ENCODE measurements at regions not wholly inside any gene's neighbourhood (a gene's known extent, or its start where the extent isn't known, plus 50 kb on each side); places are given as distances from the start of the nearest gene placed in this dataset.
A peak's percentile ranks its signal among the peaks of the same experiment; 100 is the strongest.
"Not testable (repeated sequence)": the region's sequence is repeated elsewhere in the genome, so short reads cannot be mapped to it uniquely, and the experiment has no call there.

DNA sequence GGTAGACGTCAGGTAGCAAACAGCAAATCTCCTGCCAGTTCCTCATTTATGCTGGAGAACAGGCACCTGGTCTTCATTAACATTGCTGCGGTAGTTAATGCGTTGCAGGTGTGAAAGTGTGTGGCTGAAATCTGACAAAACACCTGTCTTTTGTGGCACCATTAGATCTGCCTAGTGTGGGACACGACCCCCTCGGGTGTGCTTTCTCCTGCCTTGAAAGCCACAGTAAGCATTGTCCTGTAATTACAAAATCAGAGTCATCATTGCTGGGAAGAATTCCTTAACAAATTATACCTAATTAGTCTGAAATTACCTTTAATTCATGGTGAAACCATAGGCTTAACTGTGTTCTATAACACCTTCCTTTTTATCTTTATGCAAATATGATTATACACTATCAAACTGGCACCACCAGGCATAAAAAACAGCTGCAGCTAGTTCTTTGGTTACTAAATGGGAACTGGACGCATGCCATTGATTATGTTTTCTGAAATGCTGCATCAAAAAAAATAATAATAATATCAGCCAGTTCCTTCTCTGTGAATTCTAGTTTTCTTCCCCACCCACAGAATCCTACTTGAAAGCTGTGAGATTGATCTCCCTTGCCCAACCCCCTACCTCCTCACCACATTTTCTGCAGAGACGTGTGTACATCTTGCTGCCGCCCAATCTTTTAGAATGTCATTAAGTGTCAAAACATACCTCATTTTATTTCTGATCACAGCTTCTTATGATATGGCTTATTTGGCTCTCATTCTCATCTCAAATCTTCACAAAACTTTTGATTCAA is 374.0 kb downstream of the NFIB start:
- DNase-seq, result no peak

DNA sequence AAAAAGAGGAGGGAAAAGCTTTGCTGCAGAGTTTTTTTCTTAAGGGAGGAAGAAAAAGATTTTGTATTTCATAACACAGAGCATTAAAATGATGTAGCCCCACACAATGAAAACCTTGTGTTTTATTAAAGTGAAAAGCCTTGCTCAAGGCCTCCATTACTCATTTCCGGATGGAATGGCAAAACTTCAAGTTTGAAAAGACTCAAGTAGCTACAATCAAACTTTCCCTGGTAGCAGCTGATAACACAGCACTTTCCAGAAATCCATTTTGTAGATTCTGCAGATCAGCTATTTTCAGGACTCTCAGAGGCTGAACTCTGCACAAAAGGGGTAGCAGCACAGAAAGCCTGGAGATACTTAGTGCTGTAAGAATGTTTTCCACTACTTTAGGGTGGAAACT is 374.8 kb downstream of the NFIB start:
- DNase-seq, result peak; percentile 63

DNA sequence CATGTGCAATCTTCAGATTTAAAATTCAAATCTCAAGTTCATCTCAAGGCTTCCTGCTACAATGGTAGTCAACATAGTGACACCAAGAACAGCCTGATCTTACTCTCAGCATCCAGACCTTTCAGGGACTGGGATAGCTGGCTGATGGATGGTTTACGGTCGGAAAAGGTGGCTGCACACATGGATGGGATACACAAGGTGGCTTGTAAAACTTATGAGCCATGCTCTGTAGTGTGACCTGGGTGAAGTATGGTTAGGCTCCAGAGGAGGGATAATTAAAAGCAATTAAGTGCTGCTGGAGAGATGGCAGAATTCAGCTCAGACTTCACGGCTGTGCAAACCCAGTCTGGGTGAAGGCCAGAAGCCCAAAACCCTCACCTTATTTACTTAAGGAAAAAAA is 379.5 kb downstream of the NFIB start:
- no peak for DNase-seq

DNA sequence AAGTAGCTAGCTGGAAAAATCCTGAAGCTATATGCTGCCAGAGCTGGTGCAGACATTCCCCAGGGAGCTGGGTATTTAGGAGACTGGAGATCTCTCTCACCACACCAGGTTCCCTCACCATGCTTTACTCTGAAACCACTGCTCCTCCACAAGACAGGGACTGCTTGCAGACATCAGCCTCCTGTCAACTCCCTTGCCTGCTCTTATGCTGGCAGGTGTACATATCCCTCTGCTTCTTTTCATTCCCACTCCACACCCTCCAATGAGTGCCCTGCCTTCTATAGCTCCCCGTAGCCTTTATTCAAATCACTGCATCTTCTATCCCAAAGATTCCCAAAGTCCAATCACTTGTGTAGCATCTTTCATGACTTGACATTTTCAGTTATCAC is 380.7 kb downstream of the NFIB start:
- no peak for DNase-seq

DNA sequence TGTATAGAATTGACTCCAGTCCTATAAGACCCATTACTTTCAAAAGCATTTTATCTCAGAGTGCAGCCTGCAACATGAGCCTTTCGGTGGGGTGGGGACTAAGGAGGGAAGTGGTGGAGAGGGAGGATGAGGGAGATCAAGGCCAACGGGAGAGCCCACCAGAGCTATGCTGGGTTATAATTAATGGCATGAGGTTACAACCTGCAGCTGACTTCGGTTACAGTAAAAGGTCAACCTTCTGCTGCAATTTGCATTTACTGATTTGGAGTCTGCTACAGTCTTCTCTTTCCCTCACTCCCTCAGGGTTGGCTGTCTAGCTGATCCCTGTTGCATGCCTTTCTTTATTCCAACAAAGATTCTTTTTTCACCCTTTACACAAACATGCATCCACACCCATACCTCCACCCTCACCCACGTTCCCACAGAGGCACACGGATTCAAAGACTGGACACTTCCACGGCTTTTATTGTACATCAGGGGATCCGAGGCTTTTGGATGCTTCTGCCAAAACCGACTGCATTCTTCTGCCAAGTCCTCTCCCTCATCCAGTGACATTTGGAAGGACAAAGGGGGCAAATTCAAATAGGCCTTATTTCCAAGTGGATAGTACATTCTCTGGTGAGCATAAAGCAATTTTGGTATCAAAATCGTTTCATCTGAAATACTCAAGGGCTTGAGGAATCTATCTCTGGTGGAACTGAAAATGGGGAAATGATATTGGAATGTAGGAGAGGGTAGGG is 381.2 kb downstream of the NFIB start:
- no peak for DNase-seq

DNA sequence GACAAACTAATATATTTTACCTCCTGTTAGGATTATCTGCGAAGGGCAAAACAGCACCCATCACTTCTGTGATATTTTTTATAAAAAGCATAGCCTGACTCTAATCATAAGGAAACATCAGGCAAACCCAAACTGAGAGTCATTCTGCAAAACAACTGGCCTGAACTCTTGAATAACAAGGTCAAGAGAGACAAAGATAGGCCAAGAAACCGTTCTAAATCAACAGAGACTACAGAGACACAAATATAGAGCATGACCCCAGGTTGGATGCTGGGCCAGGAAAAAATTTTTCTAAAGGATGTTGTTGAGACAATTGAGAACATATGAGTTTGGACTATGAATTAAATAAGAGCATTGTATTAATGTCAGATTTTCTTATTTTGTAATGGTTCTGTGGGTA is 384.9 kb downstream of the NFIB start:
- DNase-seq, result no peak

DNA sequence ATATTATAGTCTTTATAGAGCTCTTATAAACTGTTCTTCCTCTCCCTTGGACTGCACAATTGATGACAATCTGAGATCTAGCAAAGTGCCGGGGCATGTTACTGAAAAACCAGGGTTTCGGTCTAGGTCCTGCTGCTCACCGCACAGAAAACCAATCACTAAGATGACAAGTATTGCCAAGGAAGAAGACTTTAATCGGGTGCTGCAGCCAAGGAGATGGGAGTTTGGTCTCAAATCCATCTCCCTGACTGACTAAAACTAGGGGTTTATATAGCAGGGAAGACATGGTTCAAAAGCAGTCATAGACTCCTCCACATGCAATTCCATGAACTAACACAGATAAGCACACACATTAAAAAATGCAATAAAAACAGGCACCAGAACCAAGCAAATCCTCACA is 390.6 kb downstream of the NFIB start:
- DNase-seq, result no peak

DNA sequence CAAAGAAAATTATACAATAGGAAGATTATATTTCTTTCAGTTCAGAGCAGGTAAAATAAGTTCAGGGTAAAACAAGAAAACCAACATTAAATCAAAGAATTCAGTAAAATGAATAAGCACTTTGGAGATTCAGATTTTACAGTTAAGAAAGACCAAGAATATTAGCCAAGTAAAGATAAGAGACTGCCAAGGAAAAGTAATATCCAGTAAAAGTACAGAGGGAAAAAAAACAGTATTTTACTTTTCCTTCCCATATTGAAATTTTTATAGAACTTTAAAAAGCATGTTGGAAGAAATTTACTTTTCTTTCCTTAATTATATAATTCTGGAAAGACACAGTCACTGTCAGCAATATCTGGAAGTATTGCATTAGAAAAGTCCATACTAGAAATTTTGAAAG is 393.4 kb downstream of the NFIB start:
- no peak for DNase-seq

DNA sequence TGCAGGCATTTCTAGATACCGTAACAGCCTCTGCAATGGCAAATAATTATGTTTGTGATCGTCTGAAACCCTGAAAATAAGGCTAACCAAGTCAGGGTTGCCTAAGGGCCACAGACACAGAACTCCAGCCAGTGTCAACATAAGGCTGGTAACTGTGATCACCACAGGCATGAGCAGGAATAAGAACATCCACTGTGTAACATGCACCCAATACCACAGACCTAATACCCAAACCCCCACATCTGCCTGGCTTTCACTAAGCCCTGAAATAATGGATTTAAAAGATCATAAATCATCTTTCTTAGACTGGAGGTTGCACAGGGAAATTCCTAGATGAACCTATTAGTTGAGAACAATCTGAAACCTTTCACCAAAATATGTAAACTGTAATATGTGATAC is 394.5 kb downstream of the NFIB start:
- DNase-seq, result no peak

DNA sequence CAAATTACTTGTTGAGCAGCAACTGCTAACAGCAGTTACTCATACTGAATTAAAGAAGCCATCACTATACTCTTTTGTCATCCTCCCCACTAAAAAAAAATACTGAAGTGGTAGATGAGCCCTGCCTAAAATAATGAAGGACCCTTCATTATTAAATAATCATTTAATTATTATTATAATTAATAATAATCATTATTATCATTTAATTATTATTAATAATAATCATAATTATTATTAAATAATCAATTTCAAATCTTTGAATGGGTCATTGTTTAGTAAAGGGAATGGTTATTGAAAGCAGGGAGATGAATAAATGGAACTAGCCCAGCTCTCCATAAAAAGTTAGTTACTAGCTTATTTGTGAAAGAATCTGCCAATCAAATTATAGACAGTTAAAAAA is 396.4 kb downstream of the NFIB start:
- no peak for DNase-seq

DNA sequence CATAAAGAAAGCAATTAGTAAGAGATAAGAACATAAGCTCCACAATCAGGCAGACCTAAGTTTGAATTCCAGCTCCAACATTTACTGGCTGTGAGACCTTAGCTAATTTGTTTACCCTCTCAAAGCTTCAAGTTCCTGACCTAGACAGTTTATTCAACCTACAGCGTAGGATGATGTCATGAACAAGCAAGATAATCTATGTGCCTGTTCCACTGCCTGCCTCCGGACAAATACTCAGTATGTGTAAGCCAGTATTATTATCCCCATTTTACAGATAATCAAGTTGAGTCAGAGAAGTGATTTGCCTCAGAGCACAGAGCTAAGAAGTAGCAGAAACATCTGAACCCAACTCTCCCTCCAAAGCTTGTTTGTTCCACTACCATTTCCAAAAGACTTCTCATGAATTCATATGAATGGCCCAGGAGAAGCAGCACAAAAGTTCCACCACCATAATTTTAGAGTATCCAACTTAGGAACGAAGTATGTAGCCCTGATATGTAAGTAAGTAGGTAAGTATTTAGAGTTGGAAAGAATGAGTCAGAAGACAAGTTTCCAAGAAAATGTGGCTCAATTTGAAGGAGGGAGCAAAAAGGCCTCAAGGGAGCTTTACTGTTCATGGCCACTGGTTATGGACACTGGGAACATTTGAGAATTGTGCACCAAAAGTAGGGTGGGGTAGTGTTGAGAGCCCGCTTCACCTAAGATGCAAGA is 398.2 kb downstream of the NFIB start:
- peak; percentile 2 for DNase-seq

DNA sequence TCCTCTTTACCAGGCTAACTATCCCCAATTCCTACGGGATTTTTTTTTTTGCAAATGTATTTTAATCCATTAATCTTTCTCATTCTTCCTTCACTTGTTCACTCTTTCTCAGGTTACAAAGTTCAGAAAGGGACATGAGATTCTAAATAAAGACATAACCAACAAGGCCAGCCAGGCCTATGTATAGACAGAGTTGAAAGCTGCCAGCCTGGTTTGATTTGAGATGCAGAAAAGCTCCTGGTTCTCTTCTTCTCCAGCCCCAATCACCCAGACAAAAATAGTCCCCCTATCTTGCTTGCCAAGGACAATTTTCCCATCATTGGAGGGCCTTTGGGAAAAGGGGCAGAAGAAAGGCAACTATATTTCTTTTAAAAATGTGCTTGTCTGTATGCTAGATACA is 398.8 kb downstream of the NFIB start:
- DNase-seq, result no peak

DNA sequence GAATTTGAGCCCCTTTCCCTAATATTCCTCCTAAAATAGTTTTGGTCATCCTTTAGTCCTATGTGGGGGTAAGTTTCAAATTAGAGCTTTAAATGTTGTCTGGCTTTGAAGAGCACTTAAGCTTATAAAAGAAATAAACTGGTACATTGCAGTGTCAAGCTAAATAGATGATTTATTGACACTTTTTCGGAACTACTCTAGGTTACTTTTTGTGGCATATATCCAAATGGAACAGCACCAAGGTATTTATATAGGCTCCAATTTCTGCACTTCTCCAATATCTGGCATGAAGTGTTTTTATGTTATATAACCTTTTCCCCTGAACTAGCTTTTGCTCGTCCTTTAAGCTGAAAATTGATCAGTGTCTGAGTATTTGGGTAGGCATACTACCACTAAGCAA is 402.5 kb downstream of the NFIB start:
- DNase-seq, result no peak

DNA sequence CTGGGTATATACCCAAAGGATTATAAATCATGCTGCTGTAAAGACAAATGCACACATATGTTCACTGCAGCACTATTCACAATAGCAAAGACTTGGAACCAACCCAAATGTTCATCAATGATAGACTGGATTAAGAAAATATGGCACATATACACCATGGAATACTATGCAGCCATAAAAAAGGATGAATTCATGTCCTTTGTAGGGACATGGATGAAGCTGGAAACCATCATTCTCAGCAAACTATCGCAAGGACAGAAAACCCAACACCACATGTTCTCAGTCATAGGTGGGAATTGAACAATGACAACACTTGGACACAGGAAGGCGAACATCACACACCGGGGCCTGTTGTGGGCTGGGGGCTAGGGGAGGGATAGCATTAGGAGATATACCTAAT is 406.1 kb downstream of the NFIB start:
- DNase-seq, result not testable (repeated sequence)

DNA sequence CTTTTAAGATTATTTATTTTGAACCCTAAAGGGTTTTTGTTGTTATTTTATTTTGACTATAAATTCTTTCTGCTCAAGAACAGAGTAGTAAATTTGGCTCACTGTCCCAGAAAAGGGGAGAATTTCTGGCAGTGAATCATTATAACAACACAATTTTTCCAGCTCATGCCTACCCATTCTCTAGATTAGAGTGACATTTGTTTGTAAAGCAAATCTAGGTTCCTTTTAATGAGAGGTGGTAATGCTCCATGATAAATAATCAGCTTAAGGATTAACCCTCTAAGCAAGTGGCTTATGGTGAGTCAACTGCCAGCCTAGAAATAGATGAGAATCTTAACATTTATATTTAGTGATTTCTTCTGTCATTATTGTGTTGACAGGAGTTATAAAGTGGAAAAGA is 409.2 kb downstream of the NFIB start:
- DNase-seq, result no peak

DNA sequence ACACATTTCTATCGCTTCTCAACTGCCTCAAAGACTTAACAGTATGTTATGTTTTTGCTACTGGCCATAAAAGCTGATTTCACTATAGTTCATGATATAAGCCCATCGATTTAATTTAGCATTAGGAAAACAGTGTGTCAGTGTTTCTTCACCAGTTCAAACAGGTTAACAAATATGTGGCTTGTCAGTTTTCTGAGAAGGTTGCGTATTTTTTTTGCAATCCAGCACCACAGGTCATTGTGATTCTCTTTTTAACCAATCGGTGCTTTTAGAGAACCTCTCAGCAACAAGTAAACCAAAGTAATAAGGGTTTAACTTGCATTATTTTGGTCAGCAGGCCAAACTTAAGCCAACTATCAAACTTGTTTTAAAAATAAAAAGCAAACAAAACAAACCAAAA is 409.6 kb downstream of the NFIB start:
- no peak for DNase-seq

DNA sequence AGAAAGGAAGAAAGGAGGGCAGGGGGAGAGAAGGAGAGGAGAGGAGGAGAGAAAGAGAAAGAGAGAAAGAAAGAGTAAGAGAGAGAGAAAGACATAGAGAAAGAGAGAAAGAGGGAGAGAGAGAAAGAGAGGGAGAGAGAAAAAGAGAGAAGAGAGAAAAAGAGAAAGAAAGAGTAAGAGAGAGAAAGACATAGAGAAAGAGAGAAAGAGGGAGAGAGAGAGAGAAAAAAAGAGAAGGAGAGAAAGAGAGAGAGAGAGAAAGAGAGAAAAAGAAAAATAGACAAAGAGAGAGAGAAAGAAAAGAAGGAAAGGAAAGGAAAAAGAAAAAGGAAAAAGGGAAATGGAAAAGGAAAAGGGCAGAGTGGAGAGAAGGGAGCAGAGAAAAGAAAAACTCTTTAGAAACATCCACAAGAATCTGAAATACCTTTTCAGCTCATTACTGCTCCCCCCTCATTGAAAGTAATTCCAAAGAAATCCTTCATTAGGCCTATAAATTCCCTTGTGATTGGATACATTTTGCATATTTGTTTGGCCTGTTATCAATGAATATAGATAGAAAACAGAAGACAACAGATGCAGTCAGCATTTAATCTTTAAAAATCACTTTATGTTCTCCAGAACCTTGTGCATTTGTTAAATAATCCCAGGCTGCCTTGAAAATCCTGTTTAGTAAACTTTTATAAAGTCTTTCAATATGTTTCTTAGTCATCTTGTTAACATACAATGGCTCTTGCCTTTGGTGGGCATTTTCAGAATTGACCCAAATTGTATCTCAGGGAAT is 411.5 kb downstream of the NFIB start:
- no peak for DNase-seq

DNA sequence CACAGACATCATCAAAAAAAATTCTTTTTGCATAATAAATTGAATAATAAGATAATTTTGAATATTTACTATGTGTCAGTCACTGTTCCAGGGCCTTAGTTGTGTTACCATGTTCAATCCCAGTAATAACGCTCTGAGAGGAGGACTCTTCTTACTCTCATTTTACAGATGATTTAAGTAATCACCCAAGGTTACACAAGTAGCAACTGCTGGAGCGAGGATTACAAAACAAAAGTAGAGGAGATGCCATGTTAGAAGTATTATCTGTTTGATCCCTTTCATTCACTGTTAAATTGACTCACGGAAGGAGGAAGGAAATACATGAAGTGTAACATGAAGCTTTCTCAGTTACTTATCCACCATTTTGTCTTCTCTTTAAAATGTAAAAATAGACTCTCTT is 412.8 kb downstream of the NFIB start:
- no peak for DNase-seq

DNA sequence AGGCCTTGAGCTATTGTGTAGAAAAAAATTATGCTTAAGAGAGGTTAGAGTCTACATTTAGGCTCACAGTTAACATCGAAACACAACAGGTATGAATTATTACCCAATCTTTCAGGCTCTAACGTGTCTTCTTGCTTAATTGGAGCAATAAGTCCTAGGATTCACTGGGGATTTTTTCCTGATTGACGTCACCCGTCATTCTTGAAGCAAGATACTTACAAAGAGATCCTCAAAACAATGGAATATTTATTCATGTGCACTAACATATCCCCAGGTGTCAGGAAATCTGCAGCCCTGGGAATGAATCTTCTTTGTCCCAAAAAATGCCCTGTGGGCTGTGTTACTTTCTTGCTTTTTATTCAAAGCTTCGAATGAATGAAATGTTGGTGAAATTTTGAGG is 413.5 kb downstream of the NFIB start:
- no peak for DNase-seq

DNA sequence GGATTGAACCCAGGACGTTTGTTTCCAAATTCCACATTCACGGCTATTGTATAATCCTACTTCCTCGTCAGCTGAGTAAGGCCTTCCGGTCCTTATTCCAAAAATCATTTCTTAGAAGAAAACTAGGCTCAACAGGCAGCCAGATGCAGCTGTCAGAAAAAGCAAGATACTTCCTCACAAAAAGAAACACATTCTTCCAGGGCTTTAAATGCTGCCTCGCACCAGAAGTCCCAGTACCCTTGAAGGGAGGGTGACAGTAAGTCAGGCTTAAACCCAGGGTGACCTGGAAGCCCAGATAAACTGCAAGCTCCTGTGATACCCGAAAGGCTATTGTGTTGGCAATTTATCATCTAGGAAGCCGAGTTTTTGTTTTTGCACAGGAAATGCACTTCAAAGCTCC is 414.0 kb downstream of the NFIB start:
- DNase-seq, result no peak

DNA sequence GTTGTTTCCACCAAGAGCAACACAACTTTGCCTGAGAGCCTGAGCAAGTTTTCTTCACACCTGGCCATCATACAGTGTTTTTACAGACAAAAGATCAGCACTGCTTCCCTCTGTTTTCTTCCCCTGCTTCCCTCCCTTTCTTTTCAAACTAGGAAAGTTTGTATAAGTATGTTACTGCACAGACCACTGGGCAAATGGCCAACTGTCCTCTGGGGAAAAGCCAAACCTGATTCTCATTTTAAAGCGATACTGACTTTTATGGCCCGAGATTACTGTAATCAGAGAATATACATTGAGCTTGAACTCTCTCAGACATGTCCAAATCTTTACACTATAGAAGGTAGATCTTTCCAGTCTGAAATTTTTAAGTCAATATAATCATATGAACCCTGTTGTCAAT is 415.0 kb downstream of the NFIB start:
- DNase-seq, result no peak

DNA sequence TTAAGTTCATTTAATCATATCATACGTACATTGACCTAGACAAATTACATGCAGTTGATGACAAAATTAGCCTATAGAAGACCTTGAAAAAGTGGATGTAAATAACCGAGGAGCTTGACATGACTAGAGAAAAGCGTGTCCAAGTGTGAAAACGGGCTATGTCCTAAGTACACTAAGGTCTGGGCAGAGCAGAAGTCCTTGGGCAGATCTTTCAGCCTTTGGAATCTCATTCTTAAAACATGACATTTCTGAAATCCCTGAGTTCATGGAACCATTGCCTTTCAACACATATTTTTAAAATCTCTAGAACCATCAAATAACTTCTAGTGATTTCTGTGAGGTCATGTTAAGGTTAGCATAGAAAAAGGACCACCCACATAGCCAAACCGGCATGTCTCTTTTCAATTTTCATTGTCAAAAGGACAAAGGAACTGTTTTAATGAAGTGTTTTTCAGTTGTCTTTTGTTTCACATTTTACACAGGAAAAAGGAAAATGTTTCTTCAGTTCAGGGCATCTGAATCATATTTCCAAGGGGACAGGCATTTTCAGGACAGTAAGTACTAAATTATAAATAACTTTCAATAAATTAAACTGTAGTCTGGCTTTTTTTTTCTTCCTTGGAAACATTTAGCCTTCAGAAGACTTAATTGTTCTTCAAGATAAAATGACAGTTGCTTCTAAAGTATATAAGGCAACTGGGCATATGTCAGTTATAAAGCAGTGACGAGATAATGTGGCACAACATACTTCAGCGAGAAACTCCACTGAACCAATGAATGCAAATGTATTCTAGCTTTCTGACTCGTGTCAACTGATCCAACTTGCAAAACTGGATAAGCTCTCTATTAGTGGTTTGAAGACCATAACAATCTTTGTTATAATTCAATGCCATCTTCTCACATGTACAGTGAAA is 416.8 kb downstream of the NFIB start:
- DNase-seq, result no peak
